Dendritic cell treated with granulocyte-macrophage colony-stimulating factor and Interleukin-4, amounts not matched to agents 40 ng/mL and 50 ng/mL, for 4 days (primary cell): ENCODE measurements at regions not wholly inside any gene's neighbourhood (a gene's known extent, or its start where the extent isn't known, plus 50 kb on each side); places are given as distances from the start of the nearest gene placed in this dataset.

Experiments used
- H3K27ac Mint-ChIP-seq: one replicate; pipeline ENCODE4 v1.8.0; 2022; ENCODE audit warnings: mild to moderate bottlenecking, mixed read lengths
- H3K27me3 Mint-ChIP-seq: one replicate; pipeline ENCODE4 v1.8.0; 2022; ENCODE audit warnings: mild to moderate bottlenecking, mixed read lengths
- H3K36me3 Mint-ChIP-seq: one replicate; pipeline ENCODE4 v1.8.0; 2022; ENCODE audit warnings: low read depth, mixed read lengths
- H3K4me1 Mint-ChIP-seq: one replicate; pipeline ENCODE4 v1.8.0; 2022; ENCODE audit warnings: low read depth, mixed read lengths
- H3K4me3 Mint-ChIP-seq: one replicate; pipeline ENCODE4 v1.8.0; 2022; ENCODE audit warnings: mild to moderate bottlenecking, moderate library complexity, mixed read lengths
- H3K9me3 Mint-ChIP-seq: one replicate; pipeline ENCODE4 v1.8.0; 2022; ENCODE audit warnings: mixed read lengths
- intact Hi-C: fragments of 100-400 bp; cut with micrococcal nuclease; formaldehyde crosslinking; loops from one replicate; pipeline ENCODE4 v1.15.0; 2022

DNA sequence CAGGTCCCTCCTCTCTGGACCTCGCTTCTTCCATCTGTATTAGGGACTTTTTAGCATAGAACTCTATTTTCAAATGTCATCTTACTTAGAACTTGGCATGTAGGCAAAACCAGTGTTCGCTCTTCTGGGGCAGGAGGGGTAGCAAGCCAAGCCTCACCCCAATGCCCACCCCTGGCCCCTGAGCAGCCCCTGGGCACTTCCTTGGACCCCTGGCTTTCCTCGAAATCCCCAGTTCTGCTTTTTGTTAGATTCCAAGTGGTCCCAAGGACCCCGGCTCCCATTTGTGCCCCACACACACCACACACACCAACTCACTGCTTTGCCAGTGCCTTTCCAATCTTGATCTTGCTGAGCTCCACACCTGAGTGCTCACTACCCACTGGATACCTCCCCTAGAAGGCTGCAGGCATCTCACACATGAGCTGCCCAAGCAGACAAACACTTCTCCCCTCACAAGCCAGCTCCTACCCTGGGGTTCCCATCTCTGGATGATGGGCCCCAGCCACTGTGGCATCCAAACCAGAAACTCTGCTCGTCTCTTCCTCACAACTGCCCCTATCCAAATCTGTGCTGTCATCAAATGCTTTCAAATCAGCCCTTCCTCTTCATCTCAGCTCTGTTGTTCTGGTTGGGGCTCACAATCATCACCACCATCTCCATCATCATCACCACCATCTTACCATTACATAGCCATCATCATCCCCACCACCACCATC lies 167.9 kb upstream of the ZMIZ1 start:
- peaks cover 5% of the 10 kb centered on the region for H3K27me3 Mint-ChIP-seq
- H3K27ac Mint-ChIP-seq, result no peak overlapping the region
- intact Hi-C loops, result no loop called here
- no peak overlapping the region for H3K4me3 Mint-ChIP-seq
- no peaks in the 10 kb centered on the region for H3K4me1 Mint-ChIP-seq
- H3K9me3 Mint-ChIP-seq, result no peaks in the 10 kb centered on the region
- H3K36me3 Mint-ChIP-seq, result no peaks in the 10 kb centered on the region

DNA sequence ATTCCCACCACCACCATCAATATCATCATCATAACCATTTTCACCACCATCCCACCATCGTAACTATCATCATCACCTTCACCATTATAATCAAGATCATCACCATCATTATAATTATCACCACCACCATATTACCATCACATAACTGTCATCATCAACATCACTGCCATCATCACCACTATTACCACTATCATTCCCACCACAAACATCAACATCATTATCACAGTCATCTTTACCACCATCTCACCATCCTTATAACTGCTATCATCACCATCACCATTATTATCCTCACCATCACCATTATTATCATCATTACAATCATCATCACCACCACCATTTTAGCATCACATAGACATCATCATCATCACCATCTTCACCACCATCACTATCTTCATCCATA lies 167.1 kb upstream of the ZMIZ1 start:
- intact Hi-C loops, result no loop called here
- Mint-ChIP-seq H3K27ac (no peak overlapping the region), H3K4me1 (no peaks in the 10 kb centered on the region), H3K9me3 (no peaks in the 10 kb centered on the region), H3K4me3 (no peak overlapping the region), H3K27me3 (peaks cover 6% of the 10 kb centered on the region), H3K36me3 (no peaks in the 10 kb centered on the region)

DNA sequence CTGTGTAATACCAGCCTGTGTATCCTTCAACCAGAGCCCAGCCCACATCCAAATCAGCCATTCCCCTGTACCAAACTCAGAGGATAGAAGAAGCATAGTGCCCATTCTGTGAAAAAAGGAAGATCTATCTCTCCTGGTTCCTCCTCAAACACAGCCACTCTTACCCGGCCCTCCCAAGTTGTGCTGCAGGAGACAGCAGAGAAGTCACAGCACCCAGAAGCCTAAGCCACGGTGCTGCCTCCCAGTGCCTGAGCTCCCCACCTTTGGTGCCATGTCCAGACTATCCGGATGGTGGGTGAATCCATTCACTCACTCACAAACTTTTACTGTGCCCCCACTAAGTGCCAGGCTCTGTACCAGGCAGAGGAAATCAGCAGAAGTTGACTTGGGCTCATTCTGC lies 166.0 kb upstream of the ZMIZ1 start:
- intact Hi-C loops, result no loop called here
- H3K36me3 Mint-ChIP-seq, result no peaks in the 10 kb centered on the region
- no peak overlapping the region for H3K27ac Mint-ChIP-seq
- peaks cover 12% of the 10 kb centered on the region for H3K27me3 Mint-ChIP-seq
- H3K4me1 Mint-ChIP-seq, result peaks cover 7% of the 10 kb centered on the region
- H3K4me3 Mint-ChIP-seq, result no peak overlapping the region
- no peaks in the 10 kb centered on the region for H3K9me3 Mint-ChIP-seq

- Mint-ChIP-seq H3K4me1 (peaks cover 7% of the 10 kb centered on the region), H3K4me3 (no peak overlapping the region), H3K27me3 (peaks cover 12% of the 10 kb centered on the region), H3K27ac (no peak overlapping the region), H3K36me3 (no peaks in the 10 kb centered on the region), H3K9me3 (no peaks in the 10 kb centered on the region)
- intact Hi-C loops, result no loop called here
Observed at GRCh38 chr10:78903341-78903940, 165.3 kb upstream of the ZMIZ1 start.

GRCh38 chr10:78904196-78904595 lies 164.6 kb upstream of the ZMIZ1 start:
- Mint-ChIP-seq H3K9me3 (no peaks in the 10 kb centered on the region), H3K4me3 (no peak overlapping the region), H3K27me3 (peaks cover 14% of the 10 kb centered on the region), H3K27ac (no peak overlapping the region), H3K4me1 (peaks cover 7% of the 10 kb centered on the region), H3K36me3 (no peaks in the 10 kb centered on the region)
- intact Hi-C loops, result no loop called here

DNA sequence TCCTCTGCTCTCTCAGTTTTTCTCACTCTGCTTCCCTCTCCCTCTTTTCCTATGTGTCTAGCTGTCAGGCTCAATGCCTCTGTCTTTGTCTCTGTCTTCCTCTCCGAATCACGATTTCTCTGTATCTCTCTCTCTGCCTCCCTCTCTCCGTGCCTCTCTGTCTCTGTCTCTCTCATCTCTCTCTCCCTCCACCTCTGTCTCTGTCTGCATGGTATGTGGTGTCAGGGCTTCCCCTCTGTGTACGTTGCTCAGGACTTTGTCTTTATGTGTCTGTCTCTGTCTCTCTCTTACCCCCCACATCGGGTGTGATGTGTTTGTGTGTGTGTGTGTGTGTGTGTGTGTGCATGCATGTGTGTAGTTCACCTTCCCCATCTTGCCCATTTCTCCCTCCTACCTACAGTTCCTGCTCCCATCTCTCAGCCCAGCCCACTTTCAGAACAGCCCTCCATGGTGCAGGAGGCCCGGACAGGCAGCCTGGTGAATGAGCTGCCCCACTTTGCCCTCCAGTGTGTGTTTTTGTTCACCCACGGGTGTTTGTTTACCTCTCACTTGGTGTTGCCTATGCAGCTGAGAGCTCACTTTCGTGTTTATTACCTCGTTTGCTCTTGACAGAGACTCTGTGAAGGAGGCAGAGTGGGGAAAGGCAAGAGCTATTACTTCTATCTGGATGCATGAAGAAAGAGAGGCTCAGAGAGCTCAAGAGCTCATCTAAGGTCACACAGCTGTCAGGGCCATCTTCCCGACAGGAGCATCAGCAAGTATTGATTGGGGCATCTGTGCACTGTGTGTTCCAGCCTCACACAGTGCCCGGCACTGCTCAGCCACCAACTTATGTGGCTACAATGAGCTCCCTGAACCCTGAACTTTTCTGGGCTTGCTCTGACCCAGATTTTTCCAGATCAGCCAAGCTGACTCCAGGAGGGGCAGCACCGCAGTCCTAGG lies 163.5 kb upstream of the ZMIZ1 start:
- H3K4me1 Mint-ChIP-seq, result peaks cover 7% of the 10 kb centered on the region
- H3K27ac Mint-ChIP-seq, result no peak overlapping the region
- H3K4me3 Mint-ChIP-seq, result no peak overlapping the region

GRCh38 chr10:78905957-78906308 lies 162.8 kb upstream of the ZMIZ1 start:
- no peaks in the 10 kb centered on the region for H3K36me3 Mint-ChIP-seq
- no peak overlapping the region for H3K4me3 Mint-ChIP-seq
- intact Hi-C loops, result no loop called here
- no peaks in the 10 kb centered on the region for H3K9me3 Mint-ChIP-seq
- H3K27ac Mint-ChIP-seq, result no peak overlapping the region
- peaks cover 7% of the 10 kb centered on the region for H3K4me1 Mint-ChIP-seq
- H3K27me3 Mint-ChIP-seq, result peaks cover 17% of the 10 kb centered on the region

More for the DNA sequence above, 163.5 kb upstream of the ZMIZ1 start:
- intact Hi-C loops, result no loop called here
- peaks cover 14% of the 10 kb centered on the region for H3K27me3 Mint-ChIP-seq
- no peaks in the 10 kb centered on the region for H3K36me3 Mint-ChIP-seq
- H3K9me3 Mint-ChIP-seq, result no peaks in the 10 kb centered on the region

- H3K4me3 Mint-ChIP-seq, result no peak overlapping the region
- H3K36me3 Mint-ChIP-seq, result no peaks in the 10 kb centered on the region
- H3K27ac Mint-ChIP-seq, result no peak overlapping the region
- peaks cover 7% of the 10 kb centered on the region for H3K4me1 Mint-ChIP-seq
- intact Hi-C loops, result no loop called here
- H3K9me3 Mint-ChIP-seq, result no peaks in the 10 kb centered on the region
- peaks cover 21% of the 10 kb centered on the region for H3K27me3 Mint-ChIP-seq
Observed at GRCh38 chr10:78906734-78907390, 161.9 kb upstream of the ZMIZ1 start.

GRCh38 chr10:78907551-78908211 lies 161.1 kb upstream of the ZMIZ1 start:
- Mint-ChIP-seq H3K4me3 (no peak overlapping the region), H3K9me3 (no peaks in the 10 kb centered on the region), H3K27me3 (peaks cover 25% of the 10 kb centered on the region), H3K36me3 (no peaks in the 10 kb centered on the region), H3K4me1 (peaks cover 7% of the 10 kb centered on the region), H3K27ac (no peak overlapping the region)
- intact Hi-C loops, result no loop called here

GRCh38 chr10:78909221-78909620 lies 159.5 kb upstream of the ZMIZ1 start:
- Mint-ChIP-seq H3K27me3 (peaks cover 27% of the 10 kb centered on the region), H3K9me3 (no peaks in the 10 kb centered on the region), H3K4me1 (peaks cover 8% of the 10 kb centered on the region), H3K4me3 (no peak overlapping the region), H3K36me3 (no peaks in the 10 kb centered on the region), H3K27ac (no peak overlapping the region)
- intact Hi-C loops, result no loop called here

DNA sequence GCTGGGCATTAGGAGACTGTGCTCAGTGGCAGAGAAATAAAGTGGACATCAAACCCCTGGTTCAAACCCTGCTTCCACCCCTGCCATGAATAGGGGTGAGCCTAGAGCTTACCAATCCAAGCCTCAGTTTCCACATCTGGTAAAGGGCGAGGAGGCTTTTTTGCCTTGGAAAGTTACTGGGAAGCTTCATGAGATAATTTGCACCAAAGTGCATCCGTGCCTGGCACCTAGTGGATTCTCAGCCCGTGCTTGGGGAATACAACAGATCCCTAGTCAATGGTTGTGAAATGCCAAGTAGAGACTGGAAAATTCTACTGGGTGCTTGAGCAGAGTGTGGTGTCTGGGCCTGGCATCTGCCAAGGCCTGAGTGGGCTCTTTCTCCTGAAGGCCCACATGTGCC lies 158.7 kb upstream of the ZMIZ1 start:
- Mint-ChIP-seq H3K4me1 (peaks cover 14% of the 10 kb centered on the region), H3K27me3 (peaks cover 26% of the 10 kb centered on the region), H3K27ac (no peak overlapping the region), H3K4me3 (no peak overlapping the region), H3K9me3 (no peaks in the 10 kb centered on the region), H3K36me3 (no peaks in the 10 kb centered on the region)
- intact Hi-C loops, result no loop called here

DNA sequence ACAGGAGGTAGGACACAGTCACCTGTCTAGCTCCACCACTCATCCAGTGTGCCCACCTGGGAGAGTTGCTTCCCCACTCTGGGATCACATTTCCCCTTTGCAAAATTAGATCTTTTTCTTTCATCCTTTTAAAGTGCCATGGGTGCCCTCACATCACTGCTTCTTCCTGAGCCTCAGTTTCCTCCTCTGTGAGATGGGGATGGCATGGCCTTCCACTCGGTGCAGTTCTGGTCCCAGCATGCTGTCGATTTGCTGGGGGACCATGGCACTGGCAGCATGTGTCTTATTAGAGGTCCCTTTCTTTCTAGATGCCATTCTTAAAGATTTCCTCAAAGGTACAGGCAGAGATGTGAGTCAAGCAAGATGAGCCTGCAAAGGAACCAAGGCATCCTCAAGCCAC lies 158.3 kb upstream of the ZMIZ1 start:
- H3K36me3 Mint-ChIP-seq, result no peaks in the 10 kb centered on the region
- H3K9me3 Mint-ChIP-seq, result no peaks in the 10 kb centered on the region
- no peak overlapping the region for H3K27ac Mint-ChIP-seq
- peaks cover 17% of the 10 kb centered on the region for H3K4me1 Mint-ChIP-seq
- intact Hi-C loops, result no loop called here
- no peak overlapping the region for H3K4me3 Mint-ChIP-seq
- peaks cover 25% of the 10 kb centered on the region for H3K27me3 Mint-ChIP-seq

DNA sequence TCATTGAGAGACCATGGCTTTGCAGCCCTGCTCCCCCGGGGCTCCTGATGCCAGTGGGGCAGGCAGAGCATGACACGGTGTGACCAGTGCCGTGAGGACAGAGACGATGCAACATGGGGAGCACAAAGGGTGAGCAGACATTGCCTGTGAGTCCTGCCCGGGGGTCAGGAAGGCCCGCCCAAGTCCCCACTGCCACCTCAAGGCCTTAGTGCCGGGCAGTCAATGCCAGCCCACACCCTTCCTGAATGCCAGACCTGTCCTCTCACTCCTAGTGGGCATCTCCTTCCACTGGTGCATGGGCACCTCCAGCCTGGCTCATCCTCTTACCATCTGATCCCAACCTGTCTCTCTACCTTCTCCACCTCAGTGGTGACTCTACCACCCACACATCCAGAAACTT lies 157.9 kb upstream of the ZMIZ1 start:
- intact Hi-C loops, result no loop called here
- H3K36me3 Mint-ChIP-seq, result no peaks in the 10 kb centered on the region
- no peak overlapping the region for H3K27ac Mint-ChIP-seq
- H3K27me3 Mint-ChIP-seq, result peaks cover 25% of the 10 kb centered on the region
- no peak overlapping the region for H3K4me3 Mint-ChIP-seq
- H3K4me1 Mint-ChIP-seq, result peaks cover 18% of the 10 kb centered on the region
- H3K9me3 Mint-ChIP-seq, result no peaks in the 10 kb centered on the region
